ENCODE measurements at regions not wholly inside any gene's neighbourhood (a gene's known extent, or its start where the extent isn't known, plus 50 kb on each side); places are given as distances from the start of the nearest gene placed in this dataset.

GRCh38 chr17:55964191-55964590, 189.1 kb upstream of the ANKFN1 start:
- Histone ChIP-seq H3K4me3 (no peak overlapping the region), H3K9me3 (ENCODE audit: low read depth, low read length) (no peaks in the 10 kb centered on the region), H3K36me3 (ENCODE audit: insufficient read depth, low read length) (no peaks in the 10 kb centered on the region), H3K9ac (ENCODE audit: insufficient read length) (no peak overlapping the region), H3K27ac (no peak overlapping the region)
- no peak for TF ChIP-seq POLR2AphosphoS5 (IDR thresholded peaks at IDR 0.05; ENCODE audit: borderline replicate concordance, low read depth, low read length)
- TF ChIP-seq FOXP2 (optimal IDR thresholded peaks at IDR 0.05; ENCODE audit: control extremely low read depth, extremely low read length, insufficient read depth) = no peak
- no peak for TF ChIP-seq EZH2 (IDR thresholded peaks at IDR 0.05)
- no peak for DNase-seq (ENCODE audit: low read depth, low spot score)

- H3K4me3 ChIP-seq = no peak overlapping the region
- DNase-seq (ENCODE audit: low read depth, low spot score) = no peak
- H3K36me3 ChIP-seq (ENCODE audit: insufficient read depth, low read length) = no peaks in the 10 kb centered on the region
- no peak for TF ChIP-seq POLR2AphosphoS5 (IDR thresholded peaks at IDR 0.05; ENCODE audit: borderline replicate concordance, low read depth, low read length)
- TF ChIP-seq EZH2 (IDR thresholded peaks at IDR 0.05) = no peak
- H3K27ac ChIP-seq = no peak overlapping the region
- H3K9ac ChIP-seq (ENCODE audit: insufficient read length) = no peak overlapping the region
- H3K9me3 ChIP-seq (ENCODE audit: low read depth, low read length) = no peaks in the 10 kb centered on the region
These were observed 188.2 kb upstream of the ANKFN1 start for GRCh38 chr17:55965051-55965450.

- no peak overlapping the region for H3K9ac ChIP-seq (ENCODE audit: insufficient read length)
- H3K36me3 ChIP-seq (ENCODE audit: insufficient read depth, low read length) = no peaks in the 10 kb centered on the region
- no peak overlapping the region for H3K4me3 ChIP-seq
- no peaks in the 10 kb centered on the region for H3K9me3 ChIP-seq (ENCODE audit: low read depth, low read length)
- DNase-seq (ENCODE audit: low read depth, low spot score) = no peak
- H3K27ac ChIP-seq = no peak overlapping the region
- TF ChIP-seq POLR2AphosphoS5 (IDR thresholded peaks at IDR 0.05; ENCODE audit: borderline replicate concordance, low read depth, low read length) (no peak), EZH2 (IDR thresholded peaks at IDR 0.05) (no peak), FOXP2 (optimal IDR thresholded peaks at IDR 0.05; ENCODE audit: control extremely low read depth, extremely low read length, insufficient read depth) (no peak)
These were observed 183.5 kb upstream of the ANKFN1 start for GRCh38 chr17:55969562-55970324.

- Histone ChIP-seq H3K9ac (ENCODE audit: insufficient read length) (no peak overlapping the region), H3K36me3 (ENCODE audit: insufficient read depth, low read length) (no peaks in the 10 kb centered on the region), H3K4me3 (no peak overlapping the region), H3K27ac (no peak overlapping the region), H3K9me3 (ENCODE audit: low read depth, low read length) (no peaks in the 10 kb centered on the region)
- TF ChIP-seq EZH2 (IDR thresholded peaks at IDR 0.05) (no peak), FOXP2 (optimal IDR thresholded peaks at IDR 0.05; ENCODE audit: control extremely low read depth, extremely low read length, insufficient read depth) (no peak), POLR2AphosphoS5 (IDR thresholded peaks at IDR 0.05; ENCODE audit: borderline replicate concordance, low read depth, low read length) (no peak)
- DNase-seq (ENCODE audit: low read depth, low spot score) = no peak
These were observed 174.7 kb upstream of the ANKFN1 start for GRCh38 chr17:55978578-55978977.

GRCh38 chr17:55983096-55983495, 170.2 kb upstream of the ANKFN1 start:
- H3K9me3 ChIP-seq (ENCODE audit: low read depth, low read length) = no peaks in the 10 kb centered on the region
- H3K4me3 ChIP-seq = no peak overlapping the region
- no peak for TF ChIP-seq FOXP2 (optimal IDR thresholded peaks at IDR 0.05; ENCODE audit: control extremely low read depth, extremely low read length, insufficient read depth)
- TF ChIP-seq POLR2AphosphoS5 (IDR thresholded peaks at IDR 0.05; ENCODE audit: borderline replicate concordance, low read depth, low read length) = no peak
- no peak for TF ChIP-seq EZH2 (IDR thresholded peaks at IDR 0.05)
- no peak overlapping the region for H3K9ac ChIP-seq (ENCODE audit: insufficient read length)
- H3K36me3 ChIP-seq (ENCODE audit: insufficient read depth, low read length) = no peaks in the 10 kb centered on the region
- no peak for DNase-seq (ENCODE audit: low read depth, low spot score)
- H3K27ac ChIP-seq = no peak overlapping the region

- no peak for DNase-seq (ENCODE audit: low read depth, low spot score)
- TF ChIP-seq POLR2AphosphoS5 (IDR thresholded peaks at IDR 0.05; ENCODE audit: borderline replicate concordance, low read depth, low read length) (no peak), EZH2 (IDR thresholded peaks at IDR 0.05) (no peak), FOXP2 (optimal IDR thresholded peaks at IDR 0.05; ENCODE audit: control extremely low read depth, extremely low read length, insufficient read depth) (no peak)
- H3K27ac ChIP-seq = no peak overlapping the region
- no peak overlapping the region for H3K9ac ChIP-seq (ENCODE audit: insufficient read length)
- H3K9me3 ChIP-seq (ENCODE audit: low read depth, low read length) = no peaks in the 10 kb centered on the region
- H3K4me3 ChIP-seq = no peak overlapping the region
- H3K36me3 ChIP-seq (ENCODE audit: insufficient read depth, low read length) = no peaks in the 10 kb centered on the region
These were observed 166.5 kb upstream of the ANKFN1 start for GRCh38 chr17:55986817-55987216.

- DNase-seq (ENCODE audit: low read depth, low spot score) = no peak
- no peak overlapping the region for H3K4me3 ChIP-seq
- no peaks in the 10 kb centered on the region for H3K9me3 ChIP-seq (ENCODE audit: low read depth, low read length)
- no peaks in the 10 kb centered on the region for H3K36me3 ChIP-seq (ENCODE audit: insufficient read depth, low read length)
- no peak overlapping the region for H3K27ac ChIP-seq
- TF ChIP-seq FOXP2 (optimal IDR thresholded peaks at IDR 0.05; ENCODE audit: control extremely low read depth, extremely low read length, insufficient read depth) (no peak), POLR2AphosphoS5 (IDR thresholded peaks at IDR 0.05; ENCODE audit: borderline replicate concordance, low read depth, low read length) (no peak), EZH2 (IDR thresholded peaks at IDR 0.05) (no peak)
- no peak overlapping the region for H3K9ac ChIP-seq (ENCODE audit: insufficient read length)
These were observed 164.4 kb upstream of the ANKFN1 start for GRCh38 chr17:55988861-55989260.

GRCh38 chr17:55990332-55991006, 162.8 kb upstream of the ANKFN1 start:
- no peak for DNase-seq (ENCODE audit: low read depth, low spot score)
- no peak for TF ChIP-seq FOXP2 (optimal IDR thresholded peaks at IDR 0.05; ENCODE audit: control extremely low read depth, extremely low read length, insufficient read depth)
- TF ChIP-seq EZH2 (IDR thresholded peaks at IDR 0.05) = no peak
- TF ChIP-seq POLR2AphosphoS5 (IDR thresholded peaks at IDR 0.05; ENCODE audit: borderline replicate concordance, low read depth, low read length) = no peak
- no peaks in the 10 kb centered on the region for H3K9me3 ChIP-seq (ENCODE audit: low read depth, low read length)
- no peak overlapping the region for H3K4me3 ChIP-seq
- no peaks in the 10 kb centered on the region for H3K36me3 ChIP-seq (ENCODE audit: insufficient read depth, low read length)
- no peak overlapping the region for H3K9ac ChIP-seq (ENCODE audit: insufficient read length)
- H3K27ac ChIP-seq = no peak overlapping the region
